Nephron progenitor cell (in vitro differentiated cells): ENCODE measurements at regions not wholly inside any gene's neighbourhood (a gene's known extent, or its start where the extent isn't known, plus 50 kb on each side); places are given as distances from the start of the nearest gene placed in this dataset.

Source experiments
- DNase-seq: peaks from one replicate; pipeline ENCODE4 v3.0.0; 2021
- H3K27ac Mint-ChIP-seq: 2 replicates; pipeline ENCODE4 v1.8.0; 2021; ENCODE audit warnings: mild to moderate bottlenecking, moderate library complexity, mixed read lengths
- H3K27me3 Mint-ChIP-seq: 2 replicates; pipeline ENCODE4 v1.8.0; 2021; ENCODE audit warnings: mild to moderate bottlenecking, low read depth, mixed read lengths; ENCODE audit not compliant: poor library complexity
- H3K36me3 Mint-ChIP-seq: 2 replicates; pipeline ENCODE4 v1.8.0; 2021; ENCODE audit warnings: low read depth, mixed read lengths
- H3K4me1 Mint-ChIP-seq: 2 replicates; pipeline ENCODE4 v1.8.0; 2021; ENCODE audit warnings: mixed read lengths
- H3K4me3 Mint-ChIP-seq: 2 replicates; pipeline ENCODE4 v1.8.0; 2021; ENCODE audit warnings: mild to moderate bottlenecking, moderate library complexity, mixed read lengths
- H3K9me3 Mint-ChIP-seq: 2 replicates; pipeline ENCODE4 v1.8.0; 2021; ENCODE audit warnings: mild to moderate bottlenecking, moderate library complexity, mixed read lengths
- TF ChIP-seq, protein P1 (sequence below): fragments of 200-600 bp; sonication (generic); IDR thresholded peaks from 2 replicates; pipeline ENCODE4 v1.5.0; 2021; ENCODE audit warnings: antibody characterized with exemption

DNA sequence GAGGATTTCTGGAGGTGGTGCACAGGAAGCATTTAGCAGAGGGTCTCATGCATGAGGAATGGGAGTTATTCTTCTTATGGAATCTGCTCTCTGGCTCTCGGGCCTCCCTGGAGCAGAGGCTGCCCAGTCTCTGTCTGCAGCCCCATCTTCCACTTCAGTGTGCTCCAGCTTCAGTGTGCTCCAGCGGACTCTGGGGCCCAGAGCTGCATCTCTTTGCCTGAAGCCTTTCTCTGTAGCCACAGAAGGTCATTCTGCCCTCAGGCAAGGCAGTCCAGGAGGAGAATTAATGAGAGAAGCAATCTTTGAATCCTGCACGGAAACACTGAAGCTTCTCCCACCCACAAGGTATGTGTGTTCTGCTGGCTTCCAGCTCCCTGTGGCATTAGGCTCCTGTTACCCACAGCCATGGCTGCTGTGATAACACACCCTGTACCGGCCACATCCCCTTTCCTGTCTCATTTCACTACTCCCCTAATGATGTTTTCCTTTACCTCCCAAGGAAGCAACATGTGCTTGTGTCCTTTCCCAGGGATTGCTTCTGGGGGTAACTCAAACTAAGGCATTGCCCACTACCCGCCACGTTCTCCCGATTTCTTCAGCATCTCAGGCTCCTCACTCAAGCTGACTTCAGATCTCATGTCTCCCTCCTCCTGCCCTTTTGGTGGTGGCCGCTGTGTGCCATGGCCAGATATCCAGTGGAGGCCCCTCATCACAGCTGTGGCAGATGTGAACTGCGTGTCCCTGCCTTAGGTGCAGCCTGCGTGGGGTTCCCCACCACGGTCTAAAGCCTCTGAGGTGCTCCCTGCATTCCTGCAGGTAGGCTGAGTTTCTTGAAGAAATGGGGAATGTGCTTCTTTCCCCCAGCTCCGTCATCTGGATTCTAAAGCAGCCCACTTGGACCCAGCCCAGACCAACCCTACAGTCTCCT, 181.2 kb upstream of the GALNT2 start:
- no peaks in the 10 kb centered on the region for H3K27me3 Mint-ChIP-seq
- H3K9me3 Mint-ChIP-seq: peaks cover 8% of the 10 kb centered on the region
- H3K27ac Mint-ChIP-seq: no peak overlapping the region
- H3K4me3 Mint-ChIP-seq: no peak overlapping the region
- no peaks in the 10 kb centered on the region for H3K36me3 Mint-ChIP-seq
- peaks cover 15% of the 10 kb centered on the region for H3K4me1 Mint-ChIP-seq
- TF ChIP-seq, protein P1, sequence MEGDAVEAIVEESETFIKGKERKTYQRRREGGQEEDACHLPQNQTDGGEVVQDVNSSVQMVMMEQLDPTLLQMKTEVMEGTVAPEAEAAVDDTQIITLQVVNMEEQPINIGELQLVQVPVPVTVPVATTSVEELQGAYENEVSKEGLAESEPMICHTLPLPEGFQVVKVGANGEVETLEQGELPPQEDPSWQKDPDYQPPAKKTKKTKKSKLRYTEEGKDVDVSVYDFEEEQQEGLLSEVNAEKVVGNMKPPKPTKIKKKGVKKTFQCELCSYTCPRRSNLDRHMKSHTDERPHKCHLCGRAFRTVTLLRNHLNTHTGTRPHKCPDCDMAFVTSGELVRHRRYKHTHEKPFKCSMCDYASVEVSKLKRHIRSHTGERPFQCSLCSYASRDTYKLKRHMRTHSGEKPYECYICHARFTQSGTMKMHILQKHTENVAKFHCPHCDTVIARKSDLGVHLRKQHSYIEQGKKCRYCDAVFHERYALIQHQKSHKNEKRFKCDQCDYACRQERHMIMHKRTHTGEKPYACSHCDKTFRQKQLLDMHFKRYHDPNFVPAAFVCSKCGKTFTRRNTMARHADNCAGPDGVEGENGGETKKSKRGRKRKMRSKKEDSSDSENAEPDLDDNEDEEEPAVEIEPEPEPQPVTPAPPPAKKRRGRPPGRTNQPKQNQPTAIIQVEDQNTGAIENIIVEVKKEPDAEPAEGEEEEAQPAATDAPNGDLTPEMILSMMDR: no peak
- no peak for DNase-seq

GRCh38 chr1:229886636-229887035, 180.4 kb upstream of the GALNT2 start:
- Mint-ChIP-seq H3K9me3 (peaks cover 8% of the 10 kb centered on the region), H3K4me3 (no peak overlapping the region), H3K27ac (no peak overlapping the region), H3K4me1 (peaks cover 15% of the 10 kb centered on the region), H3K36me3 (no peaks in the 10 kb centered on the region), H3K27me3 (peaks cover under 1% of the 10 kb centered on the region)
- TF ChIP-seq, protein P1: no peak
- no peak for DNase-seq

GRCh38 chr1:229887043-229887822, 179.8 kb upstream of the GALNT2 start:
- H3K4me3 Mint-ChIP-seq: no peak overlapping the region
- no peaks in the 10 kb centered on the region for H3K36me3 Mint-ChIP-seq
- H3K4me1 Mint-ChIP-seq: peaks cover 15% of the 10 kb centered on the region
- H3K27ac Mint-ChIP-seq: no peak overlapping the region
- peaks cover 10% of the 10 kb centered on the region for H3K9me3 Mint-ChIP-seq
- peaks cover 4% of the 10 kb centered on the region for H3K27me3 Mint-ChIP-seq
- DNase-seq: no peak
- TF ChIP-seq, protein P1: no peak

DNA sequence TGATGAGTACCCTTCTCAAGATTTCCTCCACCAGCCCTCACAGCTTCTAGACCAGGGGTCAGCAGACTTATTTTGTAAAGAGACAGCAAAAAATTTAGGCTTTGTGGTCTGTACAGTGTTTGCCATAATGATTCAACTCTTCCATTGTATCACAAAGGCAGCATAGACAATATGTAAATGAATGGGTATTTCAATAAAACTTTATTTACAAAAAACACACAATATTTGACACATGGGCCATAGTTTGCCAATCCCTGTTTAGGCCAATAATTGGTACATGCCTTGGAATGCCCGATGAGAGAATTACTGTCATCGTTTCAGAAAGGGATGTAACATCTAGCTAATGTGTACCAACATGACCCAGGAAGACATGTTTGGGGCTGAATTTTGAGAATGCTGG, 178.9 kb upstream of the GALNT2 start:
- H3K4me3 Mint-ChIP-seq: no peak overlapping the region
- DNase-seq: no peak
- peaks cover 9% of the 10 kb centered on the region for H3K4me1 Mint-ChIP-seq
- H3K9me3 Mint-ChIP-seq: peaks cover 10% of the 10 kb centered on the region
- H3K27ac Mint-ChIP-seq: no peak overlapping the region
- TF ChIP-seq, protein P1: no peak
- H3K27me3 Mint-ChIP-seq: peaks cover 6% of the 10 kb centered on the region
- no peaks in the 10 kb centered on the region for H3K36me3 Mint-ChIP-seq

DNA sequence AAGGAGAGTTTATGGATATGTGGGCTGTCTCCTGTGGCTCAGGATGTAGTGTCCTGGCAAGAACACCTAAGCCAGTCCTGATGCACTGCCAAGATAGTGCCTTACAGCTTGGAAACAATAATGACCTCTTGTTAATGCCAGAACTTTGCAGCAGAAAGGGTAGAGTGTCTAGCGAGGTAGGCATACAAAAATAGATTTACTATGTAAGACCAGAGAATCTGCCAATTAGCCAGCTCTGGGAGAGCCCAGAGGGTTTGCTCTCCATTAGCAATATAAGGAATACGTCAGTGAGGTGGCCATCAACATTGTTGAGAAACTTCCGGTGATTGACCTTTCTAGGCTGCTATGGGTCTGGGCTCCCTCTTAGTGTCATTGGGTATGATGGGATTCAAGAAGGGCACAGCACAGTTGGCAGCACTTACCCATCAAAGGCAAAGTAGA, 178.5 kb upstream of the GALNT2 start:
- Mint-ChIP-seq H3K36me3 (no peaks in the 10 kb centered on the region), H3K27me3 (peaks cover 8% of the 10 kb centered on the region), H3K4me3 (no peak overlapping the region), H3K4me1 (peaks cover 6% of the 10 kb centered on the region), H3K9me3 (peaks cover 10% of the 10 kb centered on the region), H3K27ac (no peak overlapping the region)
- DNase-seq: no peak
- TF ChIP-seq, protein P1: no peak
